Activated naive CD8-positive, alpha-beta T cell treated with anti-CD3 and anti-CD28 coated beads, Interleukin-2, amount 10 ng/mL, durations not matched to agents 7 days and 5 days (primary cell): ENCODE measurements at regions not wholly inside any gene's neighbourhood (a gene's known extent, or its start where the extent isn't known, plus 50 kb on each side); places are given as distances from the start of the nearest gene placed in this dataset.

ENCODE experiments used
- ATAC-seq: fragments of 150-1000 bp; cut with Tn5 transposase; one replicate; pipeline ENCODE4 v1.10.0; 2021; ENCODE audit warnings: low read depth, moderate library complexity
- POLR2A ChIA-PET: fragments of 350-600 bp; sonication (Branson Sonifier 250); formaldehyde crosslinking; loops from one replicate; lab custom pipeline; 2021; ENCODE audit warnings: antibody characterized with exemption; lab: Charles Lee
- DNase-seq: peaks from one replicate; pipeline ENCODE4 v3.0.0; 2021
- H3K27ac Mint-ChIP-seq: one replicate; pipeline ENCODE4 v1.8.0; 2022; ENCODE audit warnings: mild to moderate bottlenecking, mixed read lengths
- H3K27me3 Mint-ChIP-seq: one replicate; pipeline ENCODE4 v1.8.0; 2022; ENCODE audit warnings: mild to moderate bottlenecking, moderate library complexity, mixed read lengths
- H3K36me3 Mint-ChIP-seq: one replicate; pipeline ENCODE4 v1.8.0; 2021; ENCODE audit warnings: mild to moderate bottlenecking, mixed read lengths
- H3K4me1 Mint-ChIP-seq: one replicate; pipeline ENCODE4 v1.8.0; 2021; ENCODE audit warnings: mixed read lengths
- H3K4me3 Mint-ChIP-seq: one replicate; pipeline ENCODE4 v1.8.0; 2022; ENCODE audit warnings: mild to moderate bottlenecking, moderate library complexity, mixed read lengths
- H3K9me3 Mint-ChIP-seq: one replicate; pipeline ENCODE4 v1.8.0; 2021; ENCODE audit warnings: mixed read lengths

- Mint-ChIP-seq H3K27ac (no peak overlapping the region), H3K9me3 (no peaks in the 10 kb centered on the region), H3K27me3 (peaks cover 41% of the 10 kb centered on the region), H3K36me3 (no peaks in the 10 kb centered on the region), H3K4me3 (no peak overlapping the region), H3K4me1 (no peaks in the 10 kb centered on the region)
- no peak for DNase-seq
- ATAC-seq = no peak
- POLR2A ChIA-PET = no interaction called here
Observed at GRCh38 chr6:90932351-90932750, 345.5 kb upstream of the MAP3K7 start.

- H3K27me3 Mint-ChIP-seq = peaks cover 31% of the 10 kb centered on the region
- H3K4me3 Mint-ChIP-seq = no peak overlapping the region
- DNase-seq (no peak), ATAC-seq (no peak)
- H3K4me1 Mint-ChIP-seq = no peaks in the 10 kb centered on the region
- POLR2A ChIA-PET = no interaction called here
- H3K27ac Mint-ChIP-seq = no peak overlapping the region
- H3K36me3 Mint-ChIP-seq = no peaks in the 10 kb centered on the region
- no peaks in the 10 kb centered on the region for H3K9me3 Mint-ChIP-seq
Observed at GRCh38 chr6:90928051-90928450, 341.2 kb upstream of the MAP3K7 start.

DNA sequence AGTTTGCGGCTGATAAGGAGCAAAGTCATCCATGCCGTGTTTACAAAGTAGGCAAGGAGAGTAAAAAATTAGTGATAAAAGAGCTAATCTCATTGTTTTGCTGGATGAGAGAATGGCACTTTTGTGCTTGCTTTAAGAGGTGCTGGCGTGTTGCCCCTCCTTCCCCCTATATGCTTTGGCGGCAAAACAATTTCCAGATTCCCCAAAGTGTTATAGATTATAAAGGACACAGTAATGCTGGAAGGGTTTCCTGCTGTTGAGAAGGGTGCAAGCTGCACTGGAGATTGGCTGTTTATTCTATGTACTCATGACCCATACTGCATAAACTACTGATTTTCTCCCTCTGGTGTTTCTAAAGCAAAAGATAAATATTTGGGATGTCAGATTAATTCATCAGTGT lies 338.9 kb upstream of the MAP3K7 start:
- H3K36me3 Mint-ChIP-seq = no peaks in the 10 kb centered on the region
- ATAC-seq = no peak
- H3K4me1 Mint-ChIP-seq = no peaks in the 10 kb centered on the region
- no peak overlapping the region for H3K27ac Mint-ChIP-seq
- peaks cover 36% of the 10 kb centered on the region for H3K27me3 Mint-ChIP-seq
- DNase-seq = no peak
- H3K4me3 Mint-ChIP-seq = no peak overlapping the region
- H3K9me3 Mint-ChIP-seq = no peaks in the 10 kb centered on the region
- POLR2A ChIA-PET = no interaction called here

DNA sequence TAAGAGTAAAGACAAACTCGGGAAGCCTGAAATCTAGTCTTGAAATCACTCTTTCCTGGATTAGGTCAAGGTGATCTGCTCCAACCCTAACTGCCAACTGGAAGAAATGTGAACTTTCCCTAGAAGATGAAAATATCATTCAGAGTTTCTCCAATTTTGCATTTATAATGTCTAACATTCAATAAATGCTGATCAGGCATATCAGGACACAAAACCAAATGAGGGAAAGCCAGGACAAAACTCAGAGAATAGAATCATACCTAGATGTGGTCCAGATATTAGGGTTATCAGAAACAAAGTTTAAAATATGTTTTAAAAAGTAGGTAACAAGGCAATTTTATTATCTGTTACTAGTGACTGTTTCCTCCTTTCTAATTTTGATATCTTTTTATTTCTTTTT lies 335.5 kb upstream of the MAP3K7 start:
- no peak for ATAC-seq
- H3K36me3 Mint-ChIP-seq = no peaks in the 10 kb centered on the region
- no peak overlapping the region for H3K27ac Mint-ChIP-seq
- no peak overlapping the region for H3K4me3 Mint-ChIP-seq
- no peak for DNase-seq
- POLR2A ChIA-PET = no interaction called here
- H3K27me3 Mint-ChIP-seq = peaks cover 19% of the 10 kb centered on the region
- no peaks in the 10 kb centered on the region for H3K4me1 Mint-ChIP-seq
- no peaks in the 10 kb centered on the region for H3K9me3 Mint-ChIP-seq

DNA sequence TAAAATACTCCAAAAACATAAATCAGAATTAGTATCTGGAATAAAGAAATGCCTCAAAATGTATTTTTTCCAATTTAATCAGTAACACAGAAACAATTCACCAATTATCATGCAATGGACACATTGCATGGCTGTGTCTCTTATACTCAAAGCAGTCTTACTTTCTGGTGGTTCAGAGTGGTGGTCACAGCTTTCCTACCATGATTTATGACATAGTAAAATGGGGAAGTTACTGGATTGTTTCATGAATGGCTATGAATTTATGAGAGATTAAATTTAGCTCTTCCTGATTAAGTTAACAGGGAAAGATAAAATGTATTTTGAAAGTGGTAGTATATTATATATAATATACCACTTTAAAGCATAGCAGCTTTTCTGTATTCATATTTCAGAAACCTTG lies 331.5 kb upstream of the MAP3K7 start:
- no peak for ATAC-seq
- peaks cover 19% of the 10 kb centered on the region for H3K27me3 Mint-ChIP-seq
- no peaks in the 10 kb centered on the region for H3K36me3 Mint-ChIP-seq
- no peak for DNase-seq
- H3K4me3 Mint-ChIP-seq = no peak overlapping the region
- POLR2A ChIA-PET = no interaction called here
- no peak overlapping the region for H3K27ac Mint-ChIP-seq
- no peaks in the 10 kb centered on the region for H3K4me1 Mint-ChIP-seq
- H3K9me3 Mint-ChIP-seq = peaks cover 5% of the 10 kb centered on the region

- H3K9me3 Mint-ChIP-seq = peaks cover 5% of the 10 kb centered on the region
- no peak for DNase-seq
- no peak for ATAC-seq
- no peaks in the 10 kb centered on the region for H3K36me3 Mint-ChIP-seq
- peaks cover 16% of the 10 kb centered on the region for H3K27me3 Mint-ChIP-seq
- H3K4me1 Mint-ChIP-seq = no peaks in the 10 kb centered on the region
- no peak overlapping the region for H3K4me3 Mint-ChIP-seq
- no peak overlapping the region for H3K27ac Mint-ChIP-seq
- POLR2A ChIA-PET = no interaction called here
Observed at GRCh38 chr6:90917376-90917775, 330.5 kb upstream of the MAP3K7 start.

DNA sequence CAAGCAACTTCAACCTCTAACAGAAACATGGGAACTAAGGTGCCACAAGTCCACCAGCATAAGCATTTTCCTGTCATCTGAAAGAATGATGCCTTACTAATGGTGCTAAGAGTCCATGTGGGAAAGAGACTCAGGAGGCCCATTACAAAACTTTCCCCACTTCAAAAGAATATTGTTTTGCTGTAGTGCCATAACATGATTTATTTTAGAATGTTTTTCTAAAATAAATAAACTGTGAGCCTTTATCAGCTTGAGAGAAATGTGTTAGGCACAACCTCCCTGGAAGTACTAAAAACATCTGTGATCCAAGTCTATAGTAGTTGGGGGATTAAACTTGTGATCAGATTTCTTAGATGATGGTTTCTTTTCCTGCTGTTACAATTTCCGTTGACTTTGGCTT lies 330.1 kb upstream of the MAP3K7 start:
- H3K4me3 Mint-ChIP-seq = no peak overlapping the region
- no peaks in the 10 kb centered on the region for H3K36me3 Mint-ChIP-seq
- no peaks in the 10 kb centered on the region for H3K4me1 Mint-ChIP-seq
- no peak overlapping the region for H3K27ac Mint-ChIP-seq
- POLR2A ChIA-PET = no interaction called here
- ATAC-seq (no peak), DNase-seq (no peak)
- peaks cover 13% of the 10 kb centered on the region for H3K27me3 Mint-ChIP-seq
- H3K9me3 Mint-ChIP-seq = peaks cover 5% of the 10 kb centered on the region

GRCh38 chr6:90915224-90915915 lies 328.5 kb upstream of the MAP3K7 start:
- POLR2A ChIA-PET = no interaction called here
- ATAC-seq = no peak
- Mint-ChIP-seq H3K4me3 (no peak overlapping the region), H3K27ac (no peak overlapping the region), H3K36me3 (no peaks in the 10 kb centered on the region), H3K27me3 (peaks cover 4% of the 10 kb centered on the region), H3K9me3 (peaks cover 5% of the 10 kb centered on the region), H3K4me1 (no peaks in the 10 kb centered on the region)
- no peak for DNase-seq

GRCh38 chr6:90914312-90914711 lies 327.4 kb upstream of the MAP3K7 start:
- Mint-ChIP-seq H3K9me3 (peaks cover 5% of the 10 kb centered on the region), H3K4me3 (no peak overlapping the region), H3K36me3 (no peaks in the 10 kb centered on the region), H3K27ac (no peak overlapping the region), H3K27me3 (peaks cover 4% of the 10 kb centered on the region), H3K4me1 (no peaks in the 10 kb centered on the region)
- POLR2A ChIA-PET = no interaction called here
- ATAC-seq = no peak
- no peak for DNase-seq

DNA sequence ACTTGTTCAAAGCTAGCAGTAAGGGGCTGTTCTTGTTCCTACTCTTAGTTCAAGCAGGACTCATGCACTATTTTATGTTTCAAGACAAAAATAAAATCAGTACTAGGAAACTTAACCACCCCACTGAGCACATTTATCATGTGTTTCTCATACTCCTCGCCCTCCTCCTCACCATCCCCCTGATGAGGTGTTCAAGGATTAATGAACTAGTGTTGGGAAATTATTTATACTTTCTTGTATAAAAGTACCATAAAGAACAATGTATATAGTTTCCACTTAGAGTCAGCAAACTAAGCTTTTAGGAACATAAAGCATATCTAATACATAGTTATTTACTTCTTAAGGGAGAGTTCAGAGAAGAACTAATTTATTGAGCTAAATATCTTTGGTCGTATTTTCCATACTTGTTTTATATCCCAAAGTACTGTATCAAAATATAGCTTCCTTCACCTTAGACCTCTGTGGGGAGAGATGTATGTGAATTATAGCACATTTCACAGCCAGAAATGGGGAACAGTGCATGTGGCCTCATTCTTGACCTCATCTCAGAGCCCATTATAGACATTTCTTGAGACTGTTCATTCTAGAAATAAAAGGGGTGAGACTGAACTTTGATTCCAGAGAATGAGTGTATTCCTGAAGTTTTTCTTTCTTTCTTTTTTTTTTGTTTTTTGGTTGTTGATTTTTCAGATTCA lies 326.5 kb upstream of the MAP3K7 start:
- DNase-seq = no peak
- H3K4me1 Mint-ChIP-seq = no peaks in the 10 kb centered on the region
- POLR2A ChIA-PET = no interaction called here
- H3K4me3 Mint-ChIP-seq = no peak overlapping the region
- H3K27me3 Mint-ChIP-seq = peaks cover 4% of the 10 kb centered on the region
- ATAC-seq = no peak
- no peaks in the 10 kb centered on the region for H3K36me3 Mint-ChIP-seq
- H3K9me3 Mint-ChIP-seq = peaks cover 5% of the 10 kb centered on the region
- H3K27ac Mint-ChIP-seq = no peak overlapping the region

- no peak overlapping the region for H3K27ac Mint-ChIP-seq
- no peaks in the 10 kb centered on the region for H3K4me1 Mint-ChIP-seq
- no peaks in the 10 kb centered on the region for H3K36me3 Mint-ChIP-seq
- no peak overlapping the region for H3K4me3 Mint-ChIP-seq
- ATAC-seq (no peak), DNase-seq (no peak)
- H3K27me3 Mint-ChIP-seq = peaks cover 4% of the 10 kb centered on the region
- POLR2A ChIA-PET = no interaction called here
- peaks cover 5% of the 10 kb centered on the region for H3K9me3 Mint-ChIP-seq
Observed at GRCh38 chr6:90911642-90912041, 324.8 kb upstream of the MAP3K7 start.

- Mint-ChIP-seq H3K36me3 (no peaks in the 10 kb centered on the region), H3K4me1 (no peaks in the 10 kb centered on the region), H3K4me3 (no peak overlapping the region), H3K9me3 (peaks cover 4% of the 10 kb centered on the region), H3K27ac (no peak overlapping the region), H3K27me3 (peaks cover 4% of the 10 kb centered on the region)
- no peak for DNase-seq
- POLR2A ChIA-PET = no interaction called here
- ATAC-seq = no peak
Observed at GRCh38 chr6:90910893-90911292, 324.0 kb upstream of the MAP3K7 start.

DNA sequence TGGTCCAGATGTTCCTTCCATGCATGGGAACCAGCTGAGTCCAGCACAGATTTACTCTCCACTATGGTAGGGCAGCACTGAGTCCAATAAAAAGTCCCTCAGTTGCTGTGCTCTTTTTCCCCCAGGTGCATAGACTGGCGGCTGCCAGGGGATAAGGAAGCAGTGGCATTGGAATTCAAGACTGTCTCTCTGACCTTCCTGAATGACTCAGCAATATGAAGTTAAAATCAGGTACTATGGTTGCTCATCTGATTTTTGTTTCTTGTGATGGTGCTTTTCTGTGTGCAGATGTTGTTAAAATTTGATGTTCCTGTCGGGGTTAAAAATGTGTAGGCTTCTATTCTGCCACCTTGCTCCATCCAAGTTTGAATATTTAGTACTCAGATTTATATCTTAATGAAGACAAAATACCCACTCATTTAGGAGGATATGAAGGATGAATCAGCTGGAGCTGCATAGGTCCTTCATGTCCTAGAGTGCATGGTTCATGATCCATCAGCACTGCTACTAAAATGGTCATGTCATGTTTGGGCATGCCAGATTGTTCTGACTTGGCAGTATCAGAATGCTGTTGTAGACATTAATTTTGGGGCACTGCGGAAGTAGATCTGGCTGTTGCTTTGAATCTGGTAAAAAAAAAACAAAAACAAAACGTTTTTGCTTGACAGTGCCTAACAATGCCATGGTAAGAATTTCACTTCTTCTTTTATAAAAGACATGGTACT lies 321.2 kb upstream of the MAP3K7 start:
- peaks cover 2% of the 10 kb centered on the region for H3K9me3 Mint-ChIP-seq
- no peaks in the 10 kb centered on the region for H3K27me3 Mint-ChIP-seq
- no peak for DNase-seq
- ATAC-seq = no peak
- POLR2A ChIA-PET = no interaction called here
- H3K4me1 Mint-ChIP-seq = no peaks in the 10 kb centered on the region
- H3K27ac Mint-ChIP-seq = no peak overlapping the region
- no peaks in the 10 kb centered on the region for H3K36me3 Mint-ChIP-seq
- H3K4me3 Mint-ChIP-seq = no peak overlapping the region

DNA sequence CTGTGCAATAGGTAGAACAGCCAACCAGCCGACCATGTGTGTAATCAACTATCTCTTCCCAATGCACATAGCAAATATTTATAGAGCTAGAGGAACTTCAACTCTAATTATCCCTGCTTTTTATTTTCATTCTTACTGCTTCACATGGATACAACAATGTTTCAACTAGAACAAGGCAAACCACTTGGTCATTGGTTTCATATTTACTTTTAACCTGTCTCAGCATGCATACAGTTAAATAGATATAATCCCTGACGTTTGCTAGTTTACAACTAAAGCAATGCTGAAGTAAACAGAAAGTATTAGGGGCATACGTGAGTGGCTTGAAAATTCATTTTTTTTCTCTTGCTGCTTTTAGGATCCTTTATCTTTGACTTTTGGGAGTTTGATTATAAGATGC lies 318.5 kb upstream of the MAP3K7 start:
- no peak for ATAC-seq
- H3K27me3 Mint-ChIP-seq = no peaks in the 10 kb centered on the region
- POLR2A ChIA-PET = no interaction called here
- no peaks in the 10 kb centered on the region for H3K4me1 Mint-ChIP-seq
- H3K4me3 Mint-ChIP-seq = no peak overlapping the region
- H3K36me3 Mint-ChIP-seq = no peaks in the 10 kb centered on the region
- H3K9me3 Mint-ChIP-seq = peaks cover 2% of the 10 kb centered on the region
- no peak for DNase-seq
- no peak overlapping the region for H3K27ac Mint-ChIP-seq
